Fibroblast of lung (primary cell): ENCODE measurements at regions not wholly inside any gene's neighbourhood (a gene's known extent, or its start where the extent isn't known, plus 50 kb on each side); places are given as distances from the start of the nearest gene placed in this dataset.

ENCODE experiments used
- DNase-seq, 2 donors: peaks; one replicate each; pipeline versions ENCODE4 v3.0.0 to v3.0.0-alpha.2; 2010; ENCODE audit warnings: low read depth in 2 of 2
- H2AFZ ChIP-seq: 2 replicates; pipeline ENCODE4 v1.5.1; 2012; ENCODE audit warnings: low read length, control low read depth, inconsistent platforms
- H3K27ac ChIP-seq: 2 replicates; pipeline ENCODE4 v1.5.1; 2011; ENCODE audit warnings: low read length, control low read depth; ENCODE audit not compliant: insufficient read depth
- H3K27me3 ChIP-seq: 2 replicates; pipeline ENCODE4 v1.5.1; 2011; ENCODE audit warnings: mild to moderate bottlenecking, low read length; ENCODE audit not compliant: control insufficient read depth, insufficient read depth
- H3K36me3 ChIP-seq: 2 replicates; pipeline ENCODE4 v1.5.1; 2011; ENCODE audit warnings: low read length; ENCODE audit not compliant: control insufficient read depth, insufficient read depth
- H3K4me1 ChIP-seq: 2 replicates; pipeline ENCODE4 v1.5.1; 2011; ENCODE audit warnings: low read length; ENCODE audit not compliant: control insufficient read depth, insufficient read depth; ENCODE audit errors: extremely low read depth
- H3K4me2 ChIP-seq: 2 replicates; pipeline ENCODE4 v1.5.1; 2011; ENCODE audit warnings: low read length, control low read depth; ENCODE audit not compliant: insufficient read depth; ENCODE audit errors: extremely low read depth
- H3K4me3 ChIP-seq, 4 experiments: fragments of 200-600 bp in 1 of 4; sonication (generic) in 1 of 4; replicated peaks in 1 of 4; 2 replicates each; pipeline ENCODE4 v1.5.1; 2011 to 2016; ENCODE audit warnings: low read length in 4 of 4, low read depth in 3 of 4, mild to moderate bottlenecking in 3 of 4, control low read depth in 2 of 4, inconsistent platforms in 1 of 4, mixed read lengths in 1 of 4; ENCODE audit not compliant: insufficient read depth in 1 of 4; ENCODE audit errors: control extremely low read depth in 1 of 4
- H3K79me2 ChIP-seq: 2 replicates; pipeline ENCODE4 v1.5.1; 2012; ENCODE audit warnings: mild to moderate bottlenecking, low read length, inconsistent platforms; ENCODE audit not compliant: control insufficient read depth, insufficient read depth
- H3K9ac ChIP-seq: 2 replicates; pipeline ENCODE4 v1.5.1; 2011; ENCODE audit warnings: mild to moderate bottlenecking, low read length, control low read depth; ENCODE audit not compliant: insufficient read depth
- H3K9me3 ChIP-seq: 2 replicates; pipeline ENCODE4 v1.5.1; 2012; ENCODE audit warnings: low read depth, low read length; ENCODE audit not compliant: control insufficient read depth, insufficient read depth
- H4K20me1 ChIP-seq: 2 replicates; pipeline ENCODE4 v1.5.1; 2011; ENCODE audit warnings: low read length; ENCODE audit not compliant: control insufficient read depth, insufficient read depth; ENCODE audit errors: extremely low read depth
- EZH2 ChIP-seq: IDR thresholded peaks from 2 replicates; pipeline ENCODE4 v1.5.1; 2012; ENCODE audit warnings: low read length, control low read depth, mild to moderate bottlenecking; ENCODE audit errors: missing control alignments
- TF ChIP-seq, protein P1 (sequence below), 2 donors: IDR thresholded peaks in 1 of 2; conservative IDR thresholded peaks in 1 of 2; 1 replicate in 1 of 2; 2 replicates in 1 of 2; pipeline ENCODE4 v1.5.1; 2011 to 2012; ENCODE audit warnings: low read length in 2 of 2, control low read depth in 1 of 2, inconsistent platforms in 1 of 2, low read depth in 1 of 2, mild to moderate bottlenecking in 1 of 2

DNA sequence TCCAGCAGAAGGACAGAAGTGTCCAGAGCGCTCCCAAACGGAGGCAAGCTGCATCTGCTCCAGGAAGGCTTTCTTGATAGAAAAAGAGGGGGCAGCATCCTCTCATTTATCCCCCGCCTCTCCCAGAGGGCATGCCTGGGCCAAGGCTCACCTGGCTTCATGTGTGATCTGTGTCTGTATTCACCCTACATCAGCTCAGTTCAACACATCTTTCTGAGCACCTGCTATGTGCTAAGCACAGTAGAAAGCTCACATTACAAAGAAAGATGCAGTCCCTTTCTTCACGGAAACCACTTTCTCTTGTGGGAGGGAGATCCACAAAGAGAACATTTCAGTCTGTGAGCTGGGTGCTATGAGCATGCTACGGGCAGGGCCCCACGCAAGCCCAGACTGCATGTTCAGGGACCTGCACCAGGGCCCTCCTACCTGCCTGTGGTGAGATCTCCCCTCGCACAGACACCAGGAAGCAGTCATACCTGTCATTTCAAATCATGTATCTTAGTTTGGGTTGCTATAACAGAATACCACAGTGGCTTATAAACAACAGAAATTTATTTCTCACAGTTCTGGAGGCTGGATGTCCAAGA, 90.7 kb downstream of the PDCL3 start:
- H3K27ac ChIP-seq, result no peak overlapping the region
- TF ChIP-seq, protein P1, sequence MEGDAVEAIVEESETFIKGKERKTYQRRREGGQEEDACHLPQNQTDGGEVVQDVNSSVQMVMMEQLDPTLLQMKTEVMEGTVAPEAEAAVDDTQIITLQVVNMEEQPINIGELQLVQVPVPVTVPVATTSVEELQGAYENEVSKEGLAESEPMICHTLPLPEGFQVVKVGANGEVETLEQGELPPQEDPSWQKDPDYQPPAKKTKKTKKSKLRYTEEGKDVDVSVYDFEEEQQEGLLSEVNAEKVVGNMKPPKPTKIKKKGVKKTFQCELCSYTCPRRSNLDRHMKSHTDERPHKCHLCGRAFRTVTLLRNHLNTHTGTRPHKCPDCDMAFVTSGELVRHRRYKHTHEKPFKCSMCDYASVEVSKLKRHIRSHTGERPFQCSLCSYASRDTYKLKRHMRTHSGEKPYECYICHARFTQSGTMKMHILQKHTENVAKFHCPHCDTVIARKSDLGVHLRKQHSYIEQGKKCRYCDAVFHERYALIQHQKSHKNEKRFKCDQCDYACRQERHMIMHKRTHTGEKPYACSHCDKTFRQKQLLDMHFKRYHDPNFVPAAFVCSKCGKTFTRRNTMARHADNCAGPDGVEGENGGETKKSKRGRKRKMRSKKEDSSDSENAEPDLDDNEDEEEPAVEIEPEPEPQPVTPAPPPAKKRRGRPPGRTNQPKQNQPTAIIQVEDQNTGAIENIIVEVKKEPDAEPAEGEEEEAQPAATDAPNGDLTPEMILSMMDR (conservative IDR thresholded peaks at IDR 0.05 in 1 of 2, IDR thresholded peaks at IDR 0.05 in 1 of 2; ENCODE audit: low read depth in 1 of 2, low read length in 2 of 2), result no peak
- no peak for TF ChIP-seq EZH2
- DNase-seq, result no peak
- no peaks in the 10 kb centered on the region for H3K36me3 ChIP-seq
- H3K27me3 ChIP-seq, result peaks cover 3% of the 10 kb centered on the region
- H3K4me1 ChIP-seq, result no peaks in the 10 kb centered on the region
- H2AFZ ChIP-seq, result no peak overlapping the region
- H3K9me3 ChIP-seq, result no peaks in the 10 kb centered on the region
- H3K9ac ChIP-seq, result no peak overlapping the region
- H3K4me2 ChIP-seq, result no peak overlapping the region
- no peak overlapping the region for H3K4me3 ChIP-seq
- no peaks in the 10 kb centered on the region for H4K20me1 ChIP-seq
- H3K79me2 ChIP-seq, result no peaks in the 10 kb centered on the region

DNA sequence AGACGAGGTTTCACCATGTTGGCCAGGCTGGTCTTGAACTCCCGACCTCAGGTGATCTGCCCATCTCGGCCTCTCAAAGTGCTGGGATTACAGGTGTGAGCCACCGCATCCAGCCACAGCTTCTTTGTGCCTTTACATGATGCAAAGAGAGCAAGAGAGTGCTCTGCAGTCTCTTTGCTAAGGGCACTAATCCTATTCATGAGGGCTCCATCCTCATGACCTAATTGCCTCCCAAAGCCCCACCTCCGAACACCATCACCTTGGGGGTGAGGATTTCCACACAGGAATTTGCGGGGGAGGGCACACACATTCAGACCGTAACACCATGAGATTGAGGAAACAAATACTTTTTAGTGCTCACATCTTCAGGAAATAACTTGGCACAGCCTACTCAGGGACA, 91.8 kb downstream of the PDCL3 start:
- no peaks in the 10 kb centered on the region for H3K9me3 ChIP-seq
- no peak overlapping the region for H3K4me3 ChIP-seq
- no peaks in the 10 kb centered on the region for H3K79me2 ChIP-seq
- no peaks in the 10 kb centered on the region for H3K4me1 ChIP-seq
- TF ChIP-seq EZH2, result no peak
- TF ChIP-seq, protein P1 (conservative IDR thresholded peaks at IDR 0.05 in 1 of 2, IDR thresholded peaks at IDR 0.05 in 1 of 2; ENCODE audit: low read depth in 1 of 2, low read length in 2 of 2), result no peak
- peaks cover 3% of the 10 kb centered on the region for H3K27me3 ChIP-seq
- no peak overlapping the region for H2AFZ ChIP-seq
- no peaks in the 10 kb centered on the region for H3K36me3 ChIP-seq
- H3K27ac ChIP-seq, result no peak overlapping the region
- no peak overlapping the region for H3K9ac ChIP-seq
- H3K4me2 ChIP-seq, result no peak overlapping the region
- no peaks in the 10 kb centered on the region for H4K20me1 ChIP-seq
- no peak for DNase-seq

DNA sequence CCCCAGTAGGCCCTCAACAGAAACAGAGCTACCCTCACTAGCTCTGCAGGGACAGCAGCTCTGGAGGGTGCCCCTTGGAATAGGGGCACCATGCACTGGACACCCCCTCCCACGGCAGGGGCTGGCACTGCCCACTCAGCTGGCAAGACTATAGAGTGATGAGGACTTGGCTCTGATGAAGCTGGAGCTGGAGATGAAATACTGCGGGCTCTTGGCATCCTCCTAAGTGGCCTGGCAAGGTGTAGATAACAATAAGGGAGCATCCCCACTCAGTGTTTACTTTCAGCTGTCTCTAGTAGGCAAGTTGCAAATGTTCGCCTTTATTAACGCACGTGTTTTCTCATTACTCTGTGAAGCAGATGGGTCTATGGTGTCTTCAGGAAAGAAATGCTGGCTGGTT, 92.7 kb downstream of the PDCL3 start:
- H4K20me1 ChIP-seq, result no peaks in the 10 kb centered on the region
- no peaks in the 10 kb centered on the region for H3K9me3 ChIP-seq
- TF ChIP-seq EZH2, result no peak
- TF ChIP-seq, protein P1 (conservative IDR thresholded peaks at IDR 0.05 in 1 of 2, IDR thresholded peaks at IDR 0.05 in 1 of 2; ENCODE audit: low read depth in 1 of 2, low read length in 2 of 2), result no peak
- no peaks in the 10 kb centered on the region for H3K79me2 ChIP-seq
- H3K4me2 ChIP-seq, result no peak overlapping the region
- no peak overlapping the region for H3K9ac ChIP-seq
- no peaks in the 10 kb centered on the region for H3K36me3 ChIP-seq
- H3K4me3 ChIP-seq, result no peak overlapping the region
- H3K4me1 ChIP-seq, result no peaks in the 10 kb centered on the region
- DNase-seq, result no peak
- no peak overlapping the region for H3K27ac ChIP-seq
- no peak overlapping the region for H2AFZ ChIP-seq
- H3K27me3 ChIP-seq, result peaks cover 6% of the 10 kb centered on the region
